Right lobe of liver (tissue), 6 donors: ENCODE measurements at regions not wholly inside any gene's neighbourhood (a gene's known extent, or its start where the extent isn't known, plus 50 kb on each side); places are given as distances from the start of the nearest gene placed in this dataset.

Experiments
- ATAC-seq, 4 donors: fragments of 200-7000 bp; cut with Tn5 transposase; one replicate each; pipeline ENCODE4 v1.9.1; 2020; ENCODE audit warnings: mild to moderate bottlenecking in 4 of 4, moderate library complexity in 4 of 4
- DNase-seq, 3 donors: peaks; one replicate each; pipeline ENCODE4 v3.0.0-alpha.2; 2020
- H3K27ac ChIP-seq, 3 donors: fragments of 200-600 bp; one replicate each; pipeline ENCODE4 v1.8.0; 2022
- H3K27me3 ChIP-seq, 2 donors: fragments of 200-600 bp; one replicate each; pipeline ENCODE4 v1.8.0; 2022
- H3K36me3 ChIP-seq, 4 donors: fragments of 200-600 bp; sonication (generic) in 1 of 4; one replicate each; pipeline versions ENCODE4 v1.5.1 to v1.8.0; 2017 to 2022; ENCODE audit warnings: control low read depth in 1 of 4
- H3K4me1 ChIP-seq, 4 donors: fragments of 200-600 bp; sonication (generic) in 1 of 4; one replicate each; pipeline versions ENCODE4 v1.5.1 to v1.8.0; 2017 to 2022; ENCODE audit warnings: control low read depth in 1 of 4
- H3K4me3 ChIP-seq, 3 donors: fragments of 200-600 bp; one replicate each; pipeline ENCODE4 v1.8.0; 2022
- H3K9me3 ChIP-seq, 4 donors: fragments of 200-600 bp; sonication (generic) in 1 of 4; one replicate each; pipeline versions ENCODE4 v1.5.1 to v1.8.0; 2017 to 2022; ENCODE audit warnings: control low read depth in 1 of 4
- POLR2A ChIP-seq: fragments of 450-650 bp; IDR thresholded peaks from one replicate; pipeline ENCODE4 v1.6.1; 2017; ENCODE audit warnings: antibody characterized with exemption, mild to moderate bottlenecking
- WGBS: methylation state at CpG from one replicate; pipeline ENCODE4 v1.1.6; 2018; ENCODE audit warnings: low coverage, low lambda C conversion rate; ENCODE audit not compliant: insufficient coverage; ENCODE audit errors: missing lambda C conversion rate; 5-methylcytosine and 5-hydroxymethylcytosine counted together
- intact Hi-C, 2 donors: fragments of 100-400 bp; cut with DNase I; formaldehyde crosslinking; loops; one replicate each; pipeline versions ENCODE4 v1.11.2 to v1.14.1; 2022
- TF ChIP-seq, protein P1 (sequence below), 4 donors: fragments of 200-600 bp in 3 of 4; fragments of 450-650 bp in 1 of 4; IDR thresholded peaks; one replicate each; pipeline versions ENCODE4 v1.5.1 to v1.8.0; 2016 to 2022; ENCODE audit warnings: antibody characterized with exemption in 4 of 4, mild to moderate bottlenecking in 2 of 4
- donor health status: DM: no; HTN: yes; CAD: no.
- donor health status: DM: no; HTN: no; CAD: no.
- donor health status: DM: no; HTN: no; CAD: no.
- donor health status: DM: no; HTN: yes; CAD: no.
- donor health status: DM: no; HTN: yes; CAD: no.

DNA sequence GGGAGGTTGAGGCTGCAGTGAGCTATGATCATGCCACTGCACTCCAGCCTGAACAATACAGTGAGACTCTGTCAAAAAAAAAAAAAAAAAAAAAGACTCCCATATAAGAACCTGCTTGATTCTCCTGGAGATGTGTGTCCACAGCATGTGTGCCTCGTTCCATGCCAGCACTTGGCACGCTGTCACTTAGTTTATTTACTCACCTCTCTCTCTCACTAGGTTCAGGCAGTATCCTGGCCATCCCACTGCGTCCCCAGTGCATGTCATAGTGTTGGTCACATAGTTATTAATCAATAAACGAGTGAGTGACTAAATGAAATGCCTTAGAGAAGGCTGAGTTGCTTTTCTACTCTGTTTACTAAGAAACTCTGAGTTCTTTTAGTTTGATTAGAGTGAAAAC, 79.1 kb upstream of the GPR12 start:
- no peak overlapping the region for H3K27ac ChIP-seq
- H3K36me3 ChIP-seq: no peaks in the 10 kb centered on the region
- no peaks in the 10 kb centered on the region for H3K4me1 ChIP-seq
- intact Hi-C loops: no loop called here
- ATAC-seq (peak; percentile 36 to 89 (median 72)), DNase-seq (peak in 2 of 3 donors; percentile 48 to 62)
- H3K27me3 ChIP-seq: no peaks in the 10 kb centered on the region
- TF ChIP-seq, protein P1, sequence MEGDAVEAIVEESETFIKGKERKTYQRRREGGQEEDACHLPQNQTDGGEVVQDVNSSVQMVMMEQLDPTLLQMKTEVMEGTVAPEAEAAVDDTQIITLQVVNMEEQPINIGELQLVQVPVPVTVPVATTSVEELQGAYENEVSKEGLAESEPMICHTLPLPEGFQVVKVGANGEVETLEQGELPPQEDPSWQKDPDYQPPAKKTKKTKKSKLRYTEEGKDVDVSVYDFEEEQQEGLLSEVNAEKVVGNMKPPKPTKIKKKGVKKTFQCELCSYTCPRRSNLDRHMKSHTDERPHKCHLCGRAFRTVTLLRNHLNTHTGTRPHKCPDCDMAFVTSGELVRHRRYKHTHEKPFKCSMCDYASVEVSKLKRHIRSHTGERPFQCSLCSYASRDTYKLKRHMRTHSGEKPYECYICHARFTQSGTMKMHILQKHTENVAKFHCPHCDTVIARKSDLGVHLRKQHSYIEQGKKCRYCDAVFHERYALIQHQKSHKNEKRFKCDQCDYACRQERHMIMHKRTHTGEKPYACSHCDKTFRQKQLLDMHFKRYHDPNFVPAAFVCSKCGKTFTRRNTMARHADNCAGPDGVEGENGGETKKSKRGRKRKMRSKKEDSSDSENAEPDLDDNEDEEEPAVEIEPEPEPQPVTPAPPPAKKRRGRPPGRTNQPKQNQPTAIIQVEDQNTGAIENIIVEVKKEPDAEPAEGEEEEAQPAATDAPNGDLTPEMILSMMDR (IDR thresholded peaks at IDR 0.05): no peak
- TF ChIP-seq POLR2A: no peak
- WGBS: 15% methylated on average over 4 of the region's 4 CpGs
- no peaks in the 10 kb centered on the region for H3K9me3 ChIP-seq
- H3K4me3 ChIP-seq: no peak overlapping the region

DNA sequence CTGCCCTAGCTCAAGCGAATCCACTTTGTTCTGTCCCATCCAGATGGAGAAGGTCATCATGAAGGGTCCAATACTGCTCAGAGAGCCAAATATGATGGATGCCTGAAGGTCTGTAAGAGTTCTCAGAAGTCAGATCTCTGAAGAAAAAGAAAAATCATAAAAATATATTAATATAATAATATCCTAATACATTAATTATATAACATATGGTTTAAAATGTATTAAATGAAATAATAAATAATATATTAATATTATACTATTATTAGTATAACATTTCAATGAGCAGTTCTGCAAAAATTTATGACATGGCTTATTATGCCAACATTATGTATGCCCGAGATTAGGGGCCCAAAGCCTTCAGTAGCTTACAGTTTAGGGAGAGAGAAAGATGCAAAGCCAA, 78.2 kb upstream of the GPR12 start:
- H3K27ac ChIP-seq: no peak overlapping the region
- 38% methylated on average over 2 of the region's 2 CpGs for WGBS
- no peak for ATAC-seq
- no peak for TF ChIP-seq POLR2A
- TF ChIP-seq, protein P1 (IDR thresholded peaks at IDR 0.05): no peak
- H3K27me3 ChIP-seq: no peaks in the 10 kb centered on the region
- H3K9me3 ChIP-seq: no peaks in the 10 kb centered on the region
- intact Hi-C loops: no loop called here
- no peak overlapping the region for H3K4me3 ChIP-seq
- no peaks in the 10 kb centered on the region for H3K36me3 ChIP-seq
- DNase-seq: no peak
- H3K4me1 ChIP-seq: no peaks in the 10 kb centered on the region

GRCh38 chr13:26837997-26838396, 77.4 kb upstream of the GPR12 start:
- ATAC-seq: no peak
- intact Hi-C loops: no loop called here
- 41% methylated on average over 6 of the region's 6 CpGs for WGBS

GRCh38 chr13:26837102-26837501, 76.5 kb upstream of the GPR12 start:
- Histone ChIP-seq H3K36me3 (no peaks in the 10 kb centered on the region), H3K27ac (no peak overlapping the region), H3K9me3 (no peaks in the 10 kb centered on the region), H3K27me3 (no peaks in the 10 kb centered on the region), H3K4me3 (no peak overlapping the region), H3K4me1 (no peaks in the 10 kb centered on the region)
- ATAC-seq (no peak), DNase-seq (no peak)
- no peak for TF ChIP-seq POLR2A
- TF ChIP-seq, protein P1 (IDR thresholded peaks at IDR 0.05): no peak
- intact Hi-C loops: no loop called here
- 60% methylated on average over 3 of the region's 3 CpGs for WGBS

More at GRCh38 chr13:26837997-26838396, 77.4 kb upstream of the GPR12 start:
- H3K36me3 ChIP-seq: no peaks in the 10 kb centered on the region
- H3K27me3 ChIP-seq: no peaks in the 10 kb centered on the region
- no peak overlapping the region for H3K27ac ChIP-seq
- TF ChIP-seq POLR2A: no peak
- TF ChIP-seq, protein P1 (IDR thresholded peaks at IDR 0.05): no peak
- H3K9me3 ChIP-seq: no peaks in the 10 kb centered on the region
- DNase-seq: no peak
- no peak overlapping the region for H3K4me3 ChIP-seq
- no peaks in the 10 kb centered on the region for H3K4me1 ChIP-seq

DNA sequence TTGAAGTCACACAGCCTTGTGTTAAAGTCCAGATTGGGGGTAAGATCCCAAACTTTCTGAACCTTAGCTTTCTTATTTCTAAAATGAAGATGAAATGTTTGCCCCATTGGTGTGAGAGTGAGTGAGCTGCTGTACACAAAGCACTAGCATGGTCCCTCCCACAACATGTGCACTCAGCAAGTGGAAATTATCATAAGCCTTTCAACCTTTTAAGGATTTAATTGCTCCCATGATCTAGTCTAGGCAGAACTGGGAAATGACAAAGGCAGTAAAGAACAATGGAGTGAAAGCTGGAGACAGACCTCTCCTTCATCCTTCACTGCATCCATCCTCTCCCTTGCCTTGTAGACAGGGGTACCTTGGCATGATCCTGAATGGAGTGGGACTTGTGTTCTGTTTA, 76.0 kb upstream of the GPR12 start:
- H3K4me3 ChIP-seq: no peak overlapping the region
- intact Hi-C loops: no loop called here
- no peaks in the 10 kb centered on the region for H3K9me3 ChIP-seq
- TF ChIP-seq, protein P1 (IDR thresholded peaks at IDR 0.05): no peak
- TF ChIP-seq POLR2A: no peak
- H3K4me1 ChIP-seq: no peaks in the 10 kb centered on the region
- no peaks in the 10 kb centered on the region for H3K36me3 ChIP-seq
- no peaks in the 10 kb centered on the region for H3K27me3 ChIP-seq
- ATAC-seq (no peak), DNase-seq (no peak)
- no peak overlapping the region for H3K27ac ChIP-seq
